NB4 (cell line): ENCODE measurements at regions not wholly inside any gene's neighbourhood (a gene's known extent, or its start where the extent isn't known, plus 50 kb on each side); places are given as distances from the start of the nearest gene placed in this dataset.

Source experiments
- CTCF ChIP-seq: IDR thresholded peaks from one replicate; pipeline ENCODE4 v1.5.1; 2012; ENCODE audit warnings: low read depth, low read length
- MYC ChIP-seq: IDR thresholded peaks from 2 replicates; pipeline ENCODE4 v1.6.1; 2011; ENCODE audit warnings: low read depth, low read length
- POLR2A ChIP-seq: IDR thresholded peaks from 2 replicates; pipeline ENCODE4 v1.6.1; 2011; ENCODE audit warnings: mild to moderate bottlenecking; ENCODE audit not compliant: insufficient read length; ENCODE audit errors: extremely low read depth

- TF ChIP-seq CTCF (no peak), POLR2A (no peak), MYC (no peak)
Measured at GRCh38 chr13:79626924-79627323, 146.0 kb downstream of the NDFIP2 start.
